ENCODE measurements at regions not wholly inside any gene's neighbourhood (a gene's known extent, or its start where the extent isn't known, plus 50 kb on each side); places are given as distances from the start of the nearest gene placed in this dataset.

DNA sequence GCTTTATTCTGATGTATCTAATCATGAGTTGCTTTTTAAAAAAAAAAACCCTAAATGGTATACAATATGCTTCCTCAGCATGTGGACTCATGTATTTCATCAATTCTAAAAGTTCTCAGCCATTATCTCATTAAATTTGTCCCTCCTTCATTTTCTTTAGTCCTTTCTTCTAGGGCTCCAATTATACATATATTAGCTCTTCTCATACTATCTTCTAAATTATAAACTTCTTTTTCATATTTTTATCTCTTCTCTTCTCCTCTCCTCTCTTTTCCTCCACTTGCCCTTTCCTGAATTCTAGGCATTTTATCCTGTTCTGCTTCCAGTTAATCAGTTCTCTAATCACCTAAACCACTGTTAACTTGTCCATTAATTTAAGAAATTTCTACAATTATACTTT lies 55.0 kb upstream of the IL33 start:
- no peak for DNase-seq (ENCODE audit: low read depth)
- no peak overlapping the region for H3K4me3 ChIP-seq (ENCODE audit: low read depth, low read length)
- TF ChIP-seq, protein P1, sequence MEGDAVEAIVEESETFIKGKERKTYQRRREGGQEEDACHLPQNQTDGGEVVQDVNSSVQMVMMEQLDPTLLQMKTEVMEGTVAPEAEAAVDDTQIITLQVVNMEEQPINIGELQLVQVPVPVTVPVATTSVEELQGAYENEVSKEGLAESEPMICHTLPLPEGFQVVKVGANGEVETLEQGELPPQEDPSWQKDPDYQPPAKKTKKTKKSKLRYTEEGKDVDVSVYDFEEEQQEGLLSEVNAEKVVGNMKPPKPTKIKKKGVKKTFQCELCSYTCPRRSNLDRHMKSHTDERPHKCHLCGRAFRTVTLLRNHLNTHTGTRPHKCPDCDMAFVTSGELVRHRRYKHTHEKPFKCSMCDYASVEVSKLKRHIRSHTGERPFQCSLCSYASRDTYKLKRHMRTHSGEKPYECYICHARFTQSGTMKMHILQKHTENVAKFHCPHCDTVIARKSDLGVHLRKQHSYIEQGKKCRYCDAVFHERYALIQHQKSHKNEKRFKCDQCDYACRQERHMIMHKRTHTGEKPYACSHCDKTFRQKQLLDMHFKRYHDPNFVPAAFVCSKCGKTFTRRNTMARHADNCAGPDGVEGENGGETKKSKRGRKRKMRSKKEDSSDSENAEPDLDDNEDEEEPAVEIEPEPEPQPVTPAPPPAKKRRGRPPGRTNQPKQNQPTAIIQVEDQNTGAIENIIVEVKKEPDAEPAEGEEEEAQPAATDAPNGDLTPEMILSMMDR (IDR thresholded peaks at IDR 0.05; ENCODE audit: low read depth, low read length, missing control alignments): no peak

DNA sequence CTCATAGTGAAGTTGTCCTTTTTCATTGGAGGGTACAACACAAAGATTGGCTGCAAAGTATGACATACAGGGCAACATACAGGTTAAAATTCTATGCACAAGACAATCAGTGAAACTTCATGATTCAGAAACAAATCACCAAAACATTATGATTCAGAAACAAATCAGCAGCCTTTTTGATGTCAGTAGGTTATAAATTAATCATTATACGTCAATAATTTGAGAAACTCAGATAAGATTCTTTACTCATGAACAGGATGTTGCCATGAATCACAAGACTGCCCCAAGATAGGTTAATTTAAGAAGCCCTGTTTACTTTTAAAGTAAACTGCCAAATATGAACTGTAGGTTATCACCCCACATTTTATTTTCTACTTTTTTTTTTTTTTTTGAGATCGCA lies 62.2 kb upstream of the IL33 start:
- DNase-seq (ENCODE audit: low read depth): no peak
- TF ChIP-seq, protein P1 (IDR thresholded peaks at IDR 0.05; ENCODE audit: low read depth, low read length, missing control alignments): no peak
- H3K4me3 ChIP-seq (ENCODE audit: low read depth, low read length): no peak overlapping the region

GRCh38 chr9:6152788-6153187 lies 62.8 kb upstream of the IL33 start:
- TF ChIP-seq, protein P1 (IDR thresholded peaks at IDR 0.05; ENCODE audit: low read depth, low read length, missing control alignments): no peak
- DNase-seq (ENCODE audit: low read depth): no peak
- H3K4me3 ChIP-seq (ENCODE audit: low read depth, low read length): no peak overlapping the region

GRCh38 chr9:6150483-6150882 lies 65.1 kb upstream of the IL33 start:
- no peak for DNase-seq (ENCODE audit: low read depth)
- TF ChIP-seq, protein P1 (IDR thresholded peaks at IDR 0.05; ENCODE audit: low read depth, low read length, missing control alignments): no peak
- H3K4me3 ChIP-seq (ENCODE audit: low read depth, low read length): no peak overlapping the region

DNA sequence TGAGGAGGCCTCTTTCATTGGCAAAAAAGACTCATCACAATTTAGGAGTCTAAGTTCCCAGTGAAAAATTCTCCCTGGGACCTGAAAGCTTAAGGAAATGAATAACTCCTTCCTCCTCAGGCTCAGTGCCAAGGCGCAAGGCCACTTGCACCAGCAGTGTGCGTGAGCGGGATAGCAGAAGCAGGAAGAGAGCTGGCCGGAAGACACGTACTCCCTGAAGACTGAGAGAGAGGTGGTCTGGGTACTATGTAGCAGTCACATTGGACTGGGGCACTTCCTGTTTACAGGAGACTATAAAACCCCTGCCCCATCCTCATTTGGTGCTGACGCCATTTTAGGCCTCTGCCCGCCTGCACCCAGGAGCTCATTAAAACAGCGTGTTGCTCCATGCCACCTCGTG lies 66.3 kb upstream of the IL33 start:
- TF ChIP-seq, protein P1 (IDR thresholded peaks at IDR 0.05; ENCODE audit: low read depth, low read length, missing control alignments): no peak
- DNase-seq (ENCODE audit: low read depth): no peak
- H3K4me3 ChIP-seq (ENCODE audit: low read depth, low read length): no peak overlapping the region

GRCh38 chr9:6147846-6148245 lies 67.8 kb upstream of the IL33 start:
- DNase-seq (ENCODE audit: low read depth): no peak
- TF ChIP-seq, protein P1 (IDR thresholded peaks at IDR 0.05; ENCODE audit: low read depth, low read length, missing control alignments): no peak
- H3K4me3 ChIP-seq (ENCODE audit: low read depth, low read length): no peak overlapping the region

DNA sequence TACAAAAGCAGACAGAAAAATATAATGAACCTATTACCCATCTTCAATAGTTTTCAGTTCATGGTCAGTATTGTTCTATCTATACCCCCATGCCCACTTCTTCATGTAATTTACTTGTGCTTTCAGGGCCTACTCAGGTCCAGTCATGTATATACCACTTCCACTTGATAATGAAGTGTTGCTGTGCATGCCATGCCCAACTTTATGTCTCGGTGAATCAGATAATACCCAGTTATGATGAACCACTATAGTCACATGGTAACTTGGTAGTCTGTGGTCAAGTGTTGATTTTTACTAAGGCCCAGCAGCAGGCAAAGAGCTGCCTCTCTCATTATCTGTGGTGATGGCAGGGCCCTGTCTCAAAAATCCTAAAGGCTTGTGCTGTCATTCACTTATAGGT lies 70.7 kb upstream of the IL33 start:
- no peak overlapping the region for H3K4me3 ChIP-seq (ENCODE audit: low read depth, low read length)
- no peak for DNase-seq (ENCODE audit: low read depth)
- TF ChIP-seq, protein P1 (IDR thresholded peaks at IDR 0.05; ENCODE audit: low read depth, low read length, missing control alignments): no peak

Data from GM12864 (cell line).